HepG2 (cell line): ENCODE measurements at regions not wholly inside any gene's neighbourhood (a gene's known extent, or its start where the extent isn't known, plus 50 kb on each side); places are given as distances from the start of the nearest gene placed in this dataset.

Experiments used
- ARID4A ChIP-seq: sonication (generic); formaldehyde crosslinking; IDR thresholded peaks from 2 replicates; pipeline ENCODE4 v1.5.0; 2020; ENCODE audit warnings: mild to moderate bottlenecking, missing genetic modification reagents, borderline replicate concordance
- CTCF ChIP-seq: sonication (generic); formaldehyde crosslinking; IDR thresholded peaks from 2 replicates; pipeline ENCODE4 v1.5.0; 2020; ENCODE audit warnings: mild to moderate bottlenecking, missing genetic modification reagents, moderate library complexity
- GABPA ChIP-seq, 2 experiments: IDR thresholded peaks; 2 replicates each; pipeline ENCODE4 v1.6.1; 2011 to 2016; ENCODE audit warnings: low read depth in 2 of 2, low read length in 1 of 2, missing biosample characterization in 1 of 2, missing genetic modification characterization in 1 of 2
- POLR2A ChIP-seq, 2 experiments: IDR thresholded peaks; 2 replicates each; pipeline ENCODE4 v1.6.1; 2011; ENCODE audit warnings: low read depth in 2 of 2, low read length in 2 of 2, mild to moderate bottlenecking in 1 of 2, moderate library complexity in 1 of 2; ENCODE audit not compliant: insufficient read depth in 1 of 2
- TBP ChIP-seq: sonication (generic); formaldehyde crosslinking; IDR thresholded peaks from 2 replicates; pipeline ENCODE4 v1.5.0; 2020; ENCODE audit warnings: missing genetic modification reagents

GRCh38 chr4:35952751-35953150 lies 291.6 kb downstream of the ARAP2 start:
- no peak for TF ChIP-seq TBP (CRISPR knock-in tag)
- no peak for TF ChIP-seq CTCF (CRISPR knock-in tag)
- no peak for TF ChIP-seq GABPA (IDR thresholded peaks at IDR 0.05; ENCODE audit: low read depth, low read length)
- no peak for TF ChIP-seq GABPA (CRISPR knock-in tag; IDR thresholded peaks at IDR 0.05; ENCODE audit: low read depth)
- TF ChIP-seq ARID4A (CRISPR knock-in tag): no peak
- TF ChIP-seq POLR2A (IDR thresholded peaks at IDR 0.05; ENCODE audit: insufficient read depth in 1 of 2, low read depth in 2 of 2, low read length in 2 of 2): no peak
